H1 (cell line): ENCODE measurements at regions not wholly inside any gene's neighbourhood (a gene's known extent, or its start where the extent isn't known, plus 50 kb on each side); places are given as distances from the start of the nearest gene placed in this dataset.

Experiments
- BACH1 ChIP-seq: IDR thresholded peaks from 2 replicates; pipeline ENCODE4 v1.6.1; 2012; ENCODE audit warnings: low read length, improper control_type of control experiment
- YY1 ChIP-seq: IDR thresholded peaks from 2 replicates; pipeline ENCODE4 v1.6.1; 2011; ENCODE audit warnings: low read depth, mild to moderate bottlenecking, low read length
- TF ChIP-seq, protein P1 (sequence below), 3 experiments: IDR thresholded peaks; 1 replicate in 2 of 3; 2 replicates in 1 of 3; pipeline versions ENCODE4 v1.5.1 to v1.6.1; 2011; ENCODE audit warnings: low read length in 3 of 3, mild to moderate bottlenecking in 3 of 3, inconsistent platforms in 2 of 3, low read depth in 1 of 3, moderate library complexity in 1 of 3; ENCODE audit not compliant: insufficient read depth in 1 of 3; ENCODE audit errors: control extremely low read depth in 1 of 3

DNA sequence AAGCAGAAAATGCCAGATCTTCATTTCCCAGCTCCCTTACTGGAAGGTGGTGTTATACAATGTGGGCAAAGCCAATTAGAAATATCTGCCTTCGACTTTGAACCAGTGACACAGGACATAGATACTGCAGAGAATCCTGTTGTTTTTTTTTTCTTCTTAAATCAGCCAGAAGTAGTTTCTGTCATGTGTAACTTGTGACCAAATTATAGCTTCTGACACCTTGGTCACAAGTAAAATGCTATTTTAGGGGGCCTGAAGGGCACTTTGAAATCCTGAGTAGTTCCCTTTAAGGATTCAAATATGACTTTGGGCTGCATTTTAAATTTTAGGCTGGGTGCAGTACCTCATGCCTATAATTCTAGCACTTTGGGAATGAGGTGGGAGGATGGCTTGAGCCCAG is 89.0 kb upstream of the TLK1 start (continued):
- TF ChIP-seq, protein P1, sequence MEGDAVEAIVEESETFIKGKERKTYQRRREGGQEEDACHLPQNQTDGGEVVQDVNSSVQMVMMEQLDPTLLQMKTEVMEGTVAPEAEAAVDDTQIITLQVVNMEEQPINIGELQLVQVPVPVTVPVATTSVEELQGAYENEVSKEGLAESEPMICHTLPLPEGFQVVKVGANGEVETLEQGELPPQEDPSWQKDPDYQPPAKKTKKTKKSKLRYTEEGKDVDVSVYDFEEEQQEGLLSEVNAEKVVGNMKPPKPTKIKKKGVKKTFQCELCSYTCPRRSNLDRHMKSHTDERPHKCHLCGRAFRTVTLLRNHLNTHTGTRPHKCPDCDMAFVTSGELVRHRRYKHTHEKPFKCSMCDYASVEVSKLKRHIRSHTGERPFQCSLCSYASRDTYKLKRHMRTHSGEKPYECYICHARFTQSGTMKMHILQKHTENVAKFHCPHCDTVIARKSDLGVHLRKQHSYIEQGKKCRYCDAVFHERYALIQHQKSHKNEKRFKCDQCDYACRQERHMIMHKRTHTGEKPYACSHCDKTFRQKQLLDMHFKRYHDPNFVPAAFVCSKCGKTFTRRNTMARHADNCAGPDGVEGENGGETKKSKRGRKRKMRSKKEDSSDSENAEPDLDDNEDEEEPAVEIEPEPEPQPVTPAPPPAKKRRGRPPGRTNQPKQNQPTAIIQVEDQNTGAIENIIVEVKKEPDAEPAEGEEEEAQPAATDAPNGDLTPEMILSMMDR (IDR thresholded peaks at IDR 0.05; ENCODE audit: control extremely low read depth in 1 of 3, insufficient read depth in 1 of 3, low read depth in 1 of 3, low read length in 3 of 3): no peak
- TF ChIP-seq BACH1: no peak
- no peak for TF ChIP-seq YY1
